ENCODE measurements at regions not wholly inside any gene's neighbourhood (a gene's known extent, or its start where the extent isn't known, plus 50 kb on each side); places are given as distances from the start of the nearest gene placed in this dataset.
"Not testable (repeated sequence)": the region's sequence is repeated elsewhere in the genome, so short reads cannot be mapped to it uniquely, and the experiment has no call there.

GRCh38 chr17:69669441-69670178 lies 255.1 kb downstream of the MAP2K6 start:
- DNase-seq (ENCODE audit: low read depth in 2 of 2) = no peak

GRCh38 chr17:69672924-69673323 lies 258.4 kb downstream of the MAP2K6 start:
- DNase-seq (ENCODE audit: low read depth in 2 of 2) = no peak

DNA sequence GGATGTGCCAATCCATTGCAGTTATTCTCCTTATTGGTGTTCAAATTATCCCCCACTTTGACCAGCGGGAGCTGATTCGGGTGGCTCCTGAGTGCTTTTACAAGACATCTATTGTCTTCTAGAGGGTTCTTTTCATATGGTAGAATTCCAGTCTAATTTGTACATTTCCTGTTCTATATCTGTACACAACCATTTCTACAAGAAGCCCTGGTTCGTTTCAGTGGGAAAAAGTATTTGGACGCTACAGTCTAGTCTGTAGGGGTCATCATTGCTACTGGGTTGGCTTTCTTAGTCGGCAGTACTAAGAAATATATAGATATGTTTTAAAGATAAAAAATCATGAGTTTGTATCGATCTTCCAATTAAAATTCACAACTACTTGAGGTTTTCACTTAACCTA lies 262.6 kb downstream of the MAP2K6 start:
- DNase-seq (ENCODE audit: low read depth in 2 of 2) = no peak

DNA sequence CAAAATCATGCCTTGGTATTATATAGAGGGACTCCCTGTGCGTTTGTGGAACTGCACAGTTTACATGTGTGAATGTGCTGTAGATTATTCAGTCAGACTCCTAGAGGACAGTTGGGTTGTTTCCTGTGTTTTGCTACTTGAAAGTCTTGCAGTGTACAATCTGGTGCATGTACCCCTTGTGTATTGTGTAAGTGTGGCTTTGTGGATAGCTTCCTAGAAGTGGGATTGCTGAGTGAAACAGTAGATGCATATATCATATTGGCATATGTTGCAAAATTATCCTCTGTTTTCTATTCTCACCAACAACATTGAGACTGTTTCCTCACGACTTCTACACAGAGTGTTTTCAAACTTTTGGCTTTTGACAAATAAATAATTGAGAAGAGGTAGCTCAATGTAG lies 263.7 kb downstream of the MAP2K6 start:
- no peak for DNase-seq (ENCODE audit: low read depth in 2 of 2)

GRCh38 chr17:69679829-69680228 lies 265.3 kb downstream of the MAP2K6 start:
- DNase-seq (ENCODE audit: low read depth in 2 of 2) = no peak

DNA sequence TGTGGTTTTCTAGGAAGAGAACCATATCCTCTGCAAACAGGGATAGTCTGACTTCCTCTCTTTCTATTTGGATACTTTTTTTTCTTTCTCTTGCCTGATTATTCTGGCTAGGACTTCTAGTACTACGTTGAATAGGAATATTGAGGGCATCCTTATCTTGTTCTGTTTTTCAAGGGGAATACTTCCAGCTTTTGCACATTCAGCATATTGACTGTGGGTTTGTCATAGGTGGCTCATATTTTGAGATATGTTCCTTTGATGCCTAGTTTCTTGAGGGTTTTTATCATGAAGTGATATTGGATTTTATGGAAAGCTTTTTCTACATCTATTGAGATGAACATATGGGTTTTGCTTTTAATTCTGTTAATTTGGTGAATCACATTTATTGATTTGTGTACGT lies 269.8 kb downstream of the MAP2K6 start:
- DNase-seq (ENCODE audit: low read depth in 2 of 2) = no peak

GRCh38 chr17:69685150-69685549 lies 270.7 kb downstream of the MAP2K6 start:
- DNase-seq (ENCODE audit: low read depth in 2 of 2) = not testable (repeated sequence)

- DNase-seq (ENCODE audit: low read depth in 2 of 2) = no peak
Measured at GRCh38 chr17:69690531-69690930, 276.0 kb downstream of the MAP2K6 start.

- no peak for DNase-seq (ENCODE audit: low read depth in 2 of 2)
Measured at GRCh38 chr17:69692171-69692570, 277.7 kb downstream of the MAP2K6 start.

DNA sequence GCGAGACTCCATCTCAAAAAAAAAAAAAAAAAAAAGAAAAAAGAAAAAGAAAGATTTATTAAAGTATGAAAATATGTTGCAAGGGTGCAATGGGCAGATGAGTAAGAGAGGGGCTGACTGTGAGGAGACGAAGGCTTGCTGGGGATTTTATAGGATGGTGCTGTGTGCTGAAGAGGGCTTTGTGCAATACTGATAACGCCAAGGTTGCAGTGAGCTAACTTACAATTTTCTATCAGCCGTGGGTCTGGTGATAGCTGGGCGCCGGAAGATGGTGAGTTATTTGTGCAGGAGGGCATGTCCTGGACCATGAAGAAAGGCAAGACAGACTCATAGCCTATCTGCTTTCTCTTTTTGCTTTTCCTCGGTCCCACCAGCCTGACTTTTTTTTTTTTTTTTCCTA lies 281.1 kb downstream of the MAP2K6 start:
- DNase-seq (ENCODE audit: low read depth in 2 of 2) = no peak

DNA sequence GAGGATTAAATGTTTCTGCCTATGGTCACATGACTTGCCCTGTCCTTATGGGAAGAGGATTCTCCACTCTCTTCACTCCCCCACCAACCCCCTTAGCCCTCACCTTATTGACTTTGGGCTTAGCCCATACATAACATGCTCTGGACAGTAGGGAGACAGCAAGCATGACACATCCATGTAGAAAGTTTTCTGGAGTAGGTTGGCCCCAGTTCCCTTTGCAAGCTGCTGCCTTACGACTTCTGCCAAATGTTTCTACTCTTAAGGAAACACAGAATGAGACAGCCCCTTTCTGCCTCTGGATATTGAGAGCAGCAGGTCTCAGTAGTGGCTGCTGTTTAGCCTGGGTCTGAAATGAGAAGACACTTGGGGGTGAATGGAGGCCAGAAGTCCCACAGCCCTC lies 282.2 kb downstream of the MAP2K6 start:
- no peak for DNase-seq (ENCODE audit: low read depth in 2 of 2)

- DNase-seq (ENCODE audit: low read depth in 2 of 2) = not testable (repeated sequence)
Measured at GRCh38 chr17:69698352-69698751, 283.9 kb downstream of the MAP2K6 start.

- DNase-seq (ENCODE audit: low read depth in 2 of 2) = no peak
Measured at GRCh38 chr17:69702078-69702477, 287.6 kb downstream of the MAP2K6 start.

- DNase-seq (ENCODE audit: low read depth in 2 of 2) = no peak
Measured at GRCh38 chr17:69703751-69704150, 289.3 kb downstream of the MAP2K6 start.

DNA sequence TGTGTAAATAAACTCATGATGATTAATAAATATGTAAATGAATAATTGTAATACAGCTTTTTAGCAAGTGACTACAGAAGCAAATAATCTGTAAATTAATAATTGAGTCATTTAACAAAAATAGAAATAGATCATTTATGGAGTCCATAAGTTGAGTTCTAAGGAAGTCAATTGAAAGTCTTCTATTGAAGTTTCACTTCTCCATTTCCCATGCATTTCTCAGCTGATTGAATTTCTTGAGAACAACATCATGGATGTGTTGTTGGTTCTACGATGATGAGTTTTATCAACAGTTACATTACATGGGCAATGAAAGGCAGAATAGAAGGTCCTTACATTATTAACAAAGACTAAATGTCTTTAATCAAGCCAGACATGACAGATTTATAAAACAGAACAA lies 290.4 kb downstream of the MAP2K6 start:
- DNase-seq (ENCODE audit: low read depth in 2 of 2) = no peak

DNA sequence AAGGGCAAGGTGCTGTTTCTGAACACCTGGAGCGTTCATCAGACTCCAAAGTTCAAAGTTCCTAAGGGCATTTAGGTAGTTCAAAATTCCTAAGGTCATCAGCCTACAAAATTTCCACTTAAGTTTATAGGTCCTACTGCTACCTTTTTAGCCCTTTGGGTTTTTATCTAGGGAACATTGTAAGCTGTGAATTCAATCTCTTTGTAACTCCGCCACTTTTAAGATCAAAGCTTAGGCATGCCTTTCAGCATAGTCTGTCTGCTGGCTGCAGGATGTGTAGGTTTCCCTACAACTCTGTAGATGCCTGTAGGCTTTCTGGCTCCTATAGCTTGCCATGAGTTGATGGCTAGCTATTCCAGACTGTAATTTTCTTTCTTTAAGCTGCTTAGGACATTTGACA lies 291.6 kb downstream of the MAP2K6 start:
- no peak for DNase-seq (ENCODE audit: low read depth in 2 of 2)

- DNase-seq (ENCODE audit: low read depth in 2 of 2) = no peak
Measured at GRCh38 chr17:69709441-69709840, 294.9 kb downstream of the MAP2K6 start.

DNA sequence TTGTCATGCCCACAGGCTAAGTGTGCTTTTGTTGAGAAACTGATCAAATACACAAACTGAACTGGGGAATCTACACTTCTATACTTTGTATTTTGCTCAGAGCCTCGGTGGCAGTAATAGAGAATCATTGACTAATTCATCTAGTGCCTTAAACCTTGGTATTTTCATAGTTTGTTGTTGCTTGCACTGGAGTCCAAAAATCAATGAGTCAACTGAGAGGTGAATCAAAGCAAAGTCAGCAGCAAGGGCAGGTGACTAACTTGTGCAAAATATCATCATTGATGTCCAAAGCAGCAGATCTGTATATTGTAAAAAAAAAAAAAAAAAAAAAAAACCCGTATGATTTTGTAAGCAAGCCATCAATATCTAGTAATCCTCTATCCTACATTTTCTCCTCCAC lies 296.4 kb downstream of the MAP2K6 start:
- DNase-seq (ENCODE audit: low read depth in 2 of 2) = no peak

GRCh38 chr17:69711541-69711940 lies 297.0 kb downstream of the MAP2K6 start:
- no peak for DNase-seq (ENCODE audit: low read depth in 2 of 2)

DNA sequence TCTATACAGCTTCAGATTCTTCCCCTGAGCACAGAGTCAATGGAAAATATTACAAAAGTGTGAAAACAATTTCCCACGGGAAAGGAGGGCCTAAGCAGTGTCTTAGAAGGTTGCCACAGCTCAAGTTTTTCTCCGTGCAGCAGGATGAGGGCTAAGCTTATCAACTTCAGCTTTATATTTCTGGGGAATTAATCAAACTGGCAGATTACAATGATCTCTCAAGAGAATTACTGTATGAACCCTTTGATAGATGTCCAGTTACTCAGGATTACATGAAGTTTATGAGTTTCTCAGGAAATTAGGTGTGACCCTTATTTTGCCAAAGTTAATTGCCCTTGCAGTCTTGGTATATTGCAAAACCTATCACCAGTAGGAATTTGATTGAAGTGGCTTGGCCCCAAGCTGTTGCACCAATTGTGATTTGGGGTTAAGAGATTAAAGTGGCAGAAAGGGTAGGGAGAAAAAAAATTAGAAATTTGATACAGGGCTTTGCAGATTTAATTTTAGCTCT lies 298.4 kb downstream of the MAP2K6 start:
- DNase-seq (ENCODE audit: low read depth in 2 of 2) = no peak

DNA sequence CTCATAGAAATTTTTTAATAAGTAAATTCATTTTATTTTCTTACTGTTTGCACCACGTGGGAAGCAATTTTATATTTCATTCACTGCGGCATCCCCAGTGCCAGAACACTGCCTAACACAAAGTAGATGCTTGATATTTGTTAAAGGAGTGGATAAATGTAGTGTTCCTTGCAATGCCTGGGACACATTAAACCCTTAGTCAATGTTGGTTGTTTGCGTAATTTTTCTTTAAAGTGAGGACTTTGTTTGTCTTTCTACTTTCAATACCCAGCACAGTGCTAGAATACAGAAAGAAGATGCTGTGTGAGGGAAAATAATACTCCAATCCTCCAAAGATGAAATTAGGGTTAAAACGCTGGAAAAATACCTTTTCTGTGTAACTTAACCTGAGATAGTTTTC lies 299.3 kb downstream of the MAP2K6 start:
- DNase-seq (ENCODE audit: low read depth in 2 of 2) = no peak

GRCh38 chr17:69714669-69715068 lies 300.2 kb downstream of the MAP2K6 start:
- DNase-seq (ENCODE audit: low read depth in 2 of 2) = no peak

DNA sequence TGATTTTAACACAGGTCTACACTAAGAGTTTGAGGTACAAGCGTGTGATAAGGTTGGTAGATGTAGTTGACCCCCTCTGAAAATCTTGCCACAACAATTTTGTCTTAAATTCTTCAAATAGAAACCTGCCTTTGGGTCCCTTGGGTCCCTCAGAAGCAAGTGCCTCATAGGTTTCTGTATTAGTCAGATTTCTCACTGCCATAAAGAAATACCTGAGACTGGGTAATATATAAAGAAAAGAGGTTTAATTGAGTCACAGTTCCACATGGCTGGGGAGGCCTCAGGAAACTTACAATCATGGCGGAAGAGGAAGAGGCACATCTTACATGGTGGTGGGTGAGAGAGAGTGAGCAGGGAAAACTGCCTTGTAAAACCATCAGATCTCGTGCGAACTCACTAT lies 301.2 kb downstream of the MAP2K6 start:
- no peak for DNase-seq (ENCODE audit: low read depth in 2 of 2)

GRCh38 chr17:69716556-69716955 lies 302.1 kb downstream of the MAP2K6 start:
- no peak for DNase-seq (ENCODE audit: low read depth in 2 of 2)
